ENCODE measurements at regions not wholly inside any gene's neighbourhood (a gene's known extent, or its start where the extent isn't known, plus 50 kb on each side); places are given as distances from the start of the nearest gene placed in this dataset.

DNA sequence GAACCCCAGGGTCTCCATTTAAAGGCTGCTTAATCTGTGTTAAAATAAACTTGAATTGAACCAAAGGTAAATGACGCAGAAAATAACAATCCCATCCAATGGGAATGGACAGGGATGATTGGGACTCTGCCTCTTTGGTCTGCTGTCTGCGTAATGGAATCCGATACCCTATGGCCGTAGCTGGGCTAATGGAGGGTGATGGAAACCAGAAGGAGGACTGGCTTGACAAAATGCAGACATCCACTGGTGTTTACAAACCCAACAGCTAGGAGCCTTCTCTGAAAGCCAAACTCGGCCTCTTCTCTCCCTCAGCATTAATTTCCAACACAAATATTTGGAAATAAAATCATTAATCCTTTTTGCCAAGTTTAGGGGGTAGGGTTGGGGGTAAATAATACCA is 162.2 kb upstream of the CHST15 start:
- Histone ChIP-seq H3K27me3 (no peaks in the 10 kb centered on the region), H3K27ac (no peak overlapping the region), H3K36me3 (replicated peaks; ENCODE audit: insufficient read depth, low read depth) (no peaks in the 10 kb centered on the region), H3K4me1 (ENCODE audit: insufficient read depth) (no peaks in the 10 kb centered on the region), H3K79me2 (no peaks in the 10 kb centered on the region), H3K9me2 (replicated peaks; ENCODE audit: insufficient read depth) (no peaks in the 10 kb centered on the region), H3K9me3 (ENCODE audit: low read depth) (no peaks in the 10 kb centered on the region), H3K4me3 (no peak overlapping the region), H3K4me2 (no peak overlapping the region), H2AFZ (no peak overlapping the region), H4K20me1 (ENCODE audit: insufficient read depth, poor library complexity, severe bottlenecking) (no peaks in the 10 kb centered on the region)
- WGBS (ENCODE audit: low lambda C conversion rate, missing lambda C conversion rate), result 54% methylated on average over 5 of the region's 5 CpGs
- TF ChIP-seq EZH2phosphoT487 (IDR thresholded peaks at IDR 0.05; ENCODE audit: low read depth, severe bottlenecking, unreplicated experiment) (no peak), EZH2 (IDR thresholded peaks at IDR 0.05; ENCODE audit: borderline replicate concordance) (no peak)
- TF ChIP-seq, protein P1, sequence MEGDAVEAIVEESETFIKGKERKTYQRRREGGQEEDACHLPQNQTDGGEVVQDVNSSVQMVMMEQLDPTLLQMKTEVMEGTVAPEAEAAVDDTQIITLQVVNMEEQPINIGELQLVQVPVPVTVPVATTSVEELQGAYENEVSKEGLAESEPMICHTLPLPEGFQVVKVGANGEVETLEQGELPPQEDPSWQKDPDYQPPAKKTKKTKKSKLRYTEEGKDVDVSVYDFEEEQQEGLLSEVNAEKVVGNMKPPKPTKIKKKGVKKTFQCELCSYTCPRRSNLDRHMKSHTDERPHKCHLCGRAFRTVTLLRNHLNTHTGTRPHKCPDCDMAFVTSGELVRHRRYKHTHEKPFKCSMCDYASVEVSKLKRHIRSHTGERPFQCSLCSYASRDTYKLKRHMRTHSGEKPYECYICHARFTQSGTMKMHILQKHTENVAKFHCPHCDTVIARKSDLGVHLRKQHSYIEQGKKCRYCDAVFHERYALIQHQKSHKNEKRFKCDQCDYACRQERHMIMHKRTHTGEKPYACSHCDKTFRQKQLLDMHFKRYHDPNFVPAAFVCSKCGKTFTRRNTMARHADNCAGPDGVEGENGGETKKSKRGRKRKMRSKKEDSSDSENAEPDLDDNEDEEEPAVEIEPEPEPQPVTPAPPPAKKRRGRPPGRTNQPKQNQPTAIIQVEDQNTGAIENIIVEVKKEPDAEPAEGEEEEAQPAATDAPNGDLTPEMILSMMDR (IDR thresholded peaks at IDR 0.05; ENCODE audit: poor library complexity), result no peak
- no peak for DNase-seq (ENCODE audit: low spot score)

DNA sequence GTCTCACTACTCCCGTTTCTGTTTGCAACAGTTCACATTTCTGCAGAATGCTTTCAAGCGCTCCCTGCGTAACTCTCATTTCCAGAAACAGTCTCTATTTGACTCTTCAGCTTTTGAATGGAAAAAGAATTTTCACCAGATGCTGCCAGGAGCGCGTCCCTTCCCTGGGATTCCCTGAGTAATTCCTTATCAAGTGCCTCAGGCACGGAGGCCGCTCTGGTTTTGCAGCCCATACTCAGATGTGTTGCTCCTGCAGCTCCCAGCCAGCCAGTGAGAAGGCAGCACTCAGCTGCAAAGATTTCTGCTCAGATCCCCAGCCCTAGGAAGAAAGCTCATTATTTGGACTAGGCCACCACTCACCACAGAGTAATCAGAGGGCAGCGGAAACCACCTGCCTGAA is 161.1 kb upstream of the CHST15 start:
- H3K9me3 ChIP-seq (ENCODE audit: low read depth), result no peaks in the 10 kb centered on the region
- H4K20me1 ChIP-seq (ENCODE audit: insufficient read depth, poor library complexity, severe bottlenecking), result no peaks in the 10 kb centered on the region
- H3K4me1 ChIP-seq (ENCODE audit: insufficient read depth), result no peaks in the 10 kb centered on the region
- H3K9me2 ChIP-seq (replicated peaks; ENCODE audit: insufficient read depth), result no peaks in the 10 kb centered on the region
- no peaks in the 10 kb centered on the region for H3K27me3 ChIP-seq
- no peaks in the 10 kb centered on the region for H3K36me3 ChIP-seq (replicated peaks; ENCODE audit: insufficient read depth, low read depth)
- 63% methylated on average over 8 of the region's 8 CpGs for WGBS (ENCODE audit: low lambda C conversion rate, missing lambda C conversion rate)
- no peak overlapping the region for H2AFZ ChIP-seq
- H3K27ac ChIP-seq, result no peak overlapping the region
- no peaks in the 10 kb centered on the region for H3K79me2 ChIP-seq
- no peak overlapping the region for H3K4me3 ChIP-seq
- TF ChIP-seq EZH2 (IDR thresholded peaks at IDR 0.05; ENCODE audit: borderline replicate concordance) (no peak), EZH2phosphoT487 (IDR thresholded peaks at IDR 0.05; ENCODE audit: low read depth, severe bottlenecking, unreplicated experiment) (no peak)
- TF ChIP-seq, protein P1 (IDR thresholded peaks at IDR 0.05; ENCODE audit: poor library complexity), result no peak
- H3K4me2 ChIP-seq, result no peak overlapping the region
- no peak for DNase-seq (ENCODE audit: low spot score)

DNA sequence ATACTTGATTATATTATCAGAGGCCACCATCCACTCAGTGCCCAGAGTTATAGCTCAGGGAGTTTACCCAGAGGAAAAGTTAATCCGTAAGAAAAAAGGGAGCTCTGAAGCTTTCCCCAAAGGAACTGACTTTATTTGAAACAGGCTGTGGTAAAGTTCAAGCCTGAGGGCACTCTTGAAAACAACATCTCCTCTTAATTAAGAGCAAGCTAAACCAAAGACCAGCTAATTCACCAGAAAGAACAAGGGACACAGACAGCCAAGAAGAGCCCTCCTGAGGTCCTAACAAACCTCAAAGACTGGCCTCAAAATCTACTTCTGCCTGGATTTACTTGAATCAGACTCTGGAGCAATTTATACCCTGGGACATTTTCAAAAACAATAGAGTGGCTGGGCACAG is 159.6 kb upstream of the CHST15 start:
- TF ChIP-seq, protein P1 (IDR thresholded peaks at IDR 0.05; ENCODE audit: poor library complexity), result no peak
- no peak for TF ChIP-seq EZH2phosphoT487 (IDR thresholded peaks at IDR 0.05; ENCODE audit: low read depth, severe bottlenecking, unreplicated experiment)
- Histone ChIP-seq H4K20me1 (ENCODE audit: insufficient read depth, poor library complexity, severe bottlenecking) (no peaks in the 10 kb centered on the region), H3K27ac (no peak overlapping the region), H3K9me3 (ENCODE audit: low read depth) (no peaks in the 10 kb centered on the region), H3K4me2 (no peak overlapping the region), H3K9me2 (replicated peaks; ENCODE audit: insufficient read depth) (no peaks in the 10 kb centered on the region), H3K36me3 (replicated peaks; ENCODE audit: insufficient read depth, low read depth) (no peaks in the 10 kb centered on the region), H3K4me1 (ENCODE audit: insufficient read depth) (no peaks in the 10 kb centered on the region), H3K79me2 (no peaks in the 10 kb centered on the region), H3K4me3 (no peak overlapping the region), H3K27me3 (no peaks in the 10 kb centered on the region), H2AFZ (no peak overlapping the region)
- DNase-seq (ENCODE audit: low spot score), result no peak
- WGBS (ENCODE audit: low lambda C conversion rate, missing lambda C conversion rate), result 42% methylated on average over 1 of the region's 1 CpG

DNA sequence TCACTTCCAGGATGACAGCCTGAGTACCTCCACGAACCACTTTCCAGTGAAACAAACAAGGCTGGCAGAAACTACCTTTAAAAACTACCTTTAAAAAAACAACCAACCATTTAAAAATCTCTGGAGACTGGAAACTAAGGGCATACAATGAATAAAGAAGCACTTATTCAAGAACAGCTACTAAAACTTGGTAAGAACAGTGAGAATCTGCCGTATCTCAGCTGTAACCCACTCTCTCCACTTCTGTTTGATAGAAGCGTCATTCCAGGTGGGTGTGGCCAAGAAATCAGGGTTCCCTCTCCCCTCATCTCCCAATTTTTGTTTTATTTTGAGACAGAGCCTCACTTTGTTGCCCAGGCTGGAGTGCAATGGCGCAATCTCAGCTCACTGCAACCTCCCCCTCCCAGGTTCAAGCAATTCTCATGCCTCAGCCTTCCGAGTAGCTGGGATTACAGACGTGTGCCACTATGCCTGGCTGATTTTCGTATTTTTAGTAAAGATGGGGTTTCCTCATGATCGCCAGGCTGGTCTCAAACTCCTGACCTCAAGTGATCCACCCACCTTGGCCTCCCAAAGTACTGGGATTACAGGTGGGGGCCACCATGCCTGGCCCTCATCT is 158.8 kb upstream of the CHST15 start:
- Histone ChIP-seq H3K27ac (no peak overlapping the region), H3K9me2 (replicated peaks; ENCODE audit: insufficient read depth) (no peaks in the 10 kb centered on the region), H3K4me1 (ENCODE audit: insufficient read depth) (no peaks in the 10 kb centered on the region), H3K4me3 (no peak overlapping the region), H3K36me3 (replicated peaks; ENCODE audit: insufficient read depth, low read depth) (no peaks in the 10 kb centered on the region), H2AFZ (no peak overlapping the region), H3K27me3 (no peaks in the 10 kb centered on the region), H4K20me1 (ENCODE audit: insufficient read depth, poor library complexity, severe bottlenecking) (no peaks in the 10 kb centered on the region), H3K9me3 (ENCODE audit: low read depth) (no peaks in the 10 kb centered on the region), H3K4me2 (no peak overlapping the region), H3K79me2 (no peaks in the 10 kb centered on the region)
- 91% methylated on average over 8 of the region's 8 CpGs for WGBS (ENCODE audit: low lambda C conversion rate, missing lambda C conversion rate)
- TF ChIP-seq EZH2 (IDR thresholded peaks at IDR 0.05; ENCODE audit: borderline replicate concordance), result no peak
- TF ChIP-seq, protein P1 (IDR thresholded peaks at IDR 0.05; ENCODE audit: poor library complexity), result no peak
- no peak for TF ChIP-seq EZH2phosphoT487 (IDR thresholded peaks at IDR 0.05; ENCODE audit: low read depth, severe bottlenecking, unreplicated experiment)
- DNase-seq (ENCODE audit: low spot score), result no peak
